ENCODE measurements at regions not wholly inside any gene's neighbourhood (a gene's known extent, or its start where the extent isn't known, plus 50 kb on each side); places are given as distances from the start of the nearest gene placed in this dataset.
"Not testable (repeated sequence)": the region's sequence is repeated elsewhere in the genome, so short reads cannot be mapped to it uniquely, and the experiment has no call there.

GRCh38 chr3:87581240-87581639 is 304.9 kb upstream of the POU1F1 start:
- no peak for DNase-seq (ENCODE audit: low read depth)

GRCh38 chr3:87576752-87577151 is 300.4 kb upstream of the POU1F1 start:
- DNase-seq (ENCODE audit: low read depth): no peak

GRCh38 chr3:87575550-87575949 is 299.2 kb upstream of the POU1F1 start:
- DNase-seq (ENCODE audit: low read depth): no peak

- DNase-seq (ENCODE audit: low read depth): no peak
These were observed 291.9 kb upstream of the POU1F1 start for GRCh38 chr3:87568331-87568730.

GRCh38 chr3:87564438-87564837 is 288.1 kb upstream of the POU1F1 start:
- no peak for DNase-seq (ENCODE audit: low read depth)

GRCh38 chr3:87563712-87564111 is 287.3 kb upstream of the POU1F1 start:
- no peak for DNase-seq (ENCODE audit: low read depth)

GRCh38 chr3:87558492-87558891 is 282.1 kb upstream of the POU1F1 start:
- DNase-seq (ENCODE audit: low read depth): no peak

GRCh38 chr3:87555290-87555689 is 278.9 kb upstream of the POU1F1 start:
- DNase-seq (ENCODE audit: low read depth): no peak

- no peak for DNase-seq (ENCODE audit: low read depth)
These were observed 276.7 kb upstream of the POU1F1 start for GRCh38 chr3:87553058-87553457.

- DNase-seq (ENCODE audit: low read depth): no peak
These were observed 274.5 kb upstream of the POU1F1 start for GRCh38 chr3:87550892-87551291.

GRCh38 chr3:87549208-87549607 is 272.8 kb upstream of the POU1F1 start:
- DNase-seq (ENCODE audit: low read depth): no peak

GRCh38 chr3:87548271-87548670 is 271.9 kb upstream of the POU1F1 start:
- DNase-seq (ENCODE audit: low read depth): no peak

GRCh38 chr3:87546216-87546615 is 269.8 kb upstream of the POU1F1 start:
- no peak for DNase-seq (ENCODE audit: low read depth)

GRCh38 chr3:87543408-87543807 is 267.0 kb upstream of the POU1F1 start:
- DNase-seq (ENCODE audit: low read depth): not testable (repeated sequence)

GRCh38 chr3:87541723-87542122 is 265.3 kb upstream of the POU1F1 start:
- DNase-seq (ENCODE audit: low read depth): no peak

GRCh38 chr3:87538722-87539121 is 262.3 kb upstream of the POU1F1 start:
- not testable (repeated sequence) for DNase-seq (ENCODE audit: low read depth)

GRCh38 chr3:87509401-87509800 is 233.0 kb upstream of the POU1F1 start:
- DNase-seq (ENCODE audit: low read depth): no peak

GRCh38 chr3:87508921-87509320 is 232.5 kb upstream of the POU1F1 start:
- no peak for DNase-seq (ENCODE audit: low read depth)

GRCh38 chr3:87507753-87508152 is 231.4 kb upstream of the POU1F1 start:
- DNase-seq (ENCODE audit: low read depth): no peak

- DNase-seq (ENCODE audit: low read depth): peak; percentile 50
These were observed 227.6 kb upstream of the POU1F1 start for GRCh38 chr3:87503900-87504498.

GRCh38 chr3:87501076-87501475 is 224.7 kb upstream of the POU1F1 start:
- no peak for DNase-seq (ENCODE audit: low read depth)

- no peak for DNase-seq (ENCODE audit: low read depth)
These were observed 222.1 kb upstream of the POU1F1 start for GRCh38 chr3:87498358-87499080.

- DNase-seq (ENCODE audit: low read depth): no peak
These were observed 219.6 kb upstream of the POU1F1 start for GRCh38 chr3:87495938-87496337.

- DNase-seq (ENCODE audit: low read depth): no peak
These were observed 217.9 kb upstream of the POU1F1 start for GRCh38 chr3:87494264-87494663.

Measured in amniotic epithelial cell (primary cell).